CD14-positive monocyte (primary cell): ENCODE measurements at regions not wholly inside any gene's neighbourhood (a gene's known extent, or its start where the extent isn't known, plus 50 kb on each side); places are given as distances from the start of the nearest gene placed in this dataset.

Experiments
- DNase-seq, 3 donors: peaks; one replicate each; pipeline ENCODE4 v3.0.0-alpha.2; 2011 to 2022
- H2AFZ ChIP-seq: 2 replicates; pipeline ENCODE4 v1.6.0; 2012; ENCODE audit warnings: mild to moderate bottlenecking, low read depth, low read length, inconsistent platforms; ENCODE audit not compliant: insufficient read depth, poor library complexity, severe bottlenecking
- H3K27ac ChIP-seq, 2 donors: 1 replicate in 1 of 2; 2 replicates in 1 of 2; pipeline ENCODE4 v1.5.1; 2012 to 2013; ENCODE audit warnings: low read length in 2 of 2, control low read depth in 1 of 2, inconsistent platforms in 1 of 2, low read depth in 1 of 2, mild to moderate bottlenecking in 1 of 2
- H3K27me3 ChIP-seq, 2 donors: one replicate each; pipeline versions ENCODE4 v1.6.0 to v1.6.1; 2011 to 2013; ENCODE audit warnings: low read length in 2 of 2; ENCODE audit not compliant: control insufficient read depth in 2 of 2, insufficient read depth in 2 of 2
- H3K36me3 ChIP-seq, 2 donors: replicated peaks in 1 of 2; 1 replicate in 1 of 2; 2 replicates in 1 of 2; pipeline versions ENCODE4 v1.5.1 to v1.6.1; 2012 to 2013; ENCODE audit warnings: low read length in 2 of 2, control low read depth in 1 of 2, inconsistent platforms in 1 of 2, mild to moderate bottlenecking in 1 of 2; ENCODE audit not compliant: insufficient read depth in 2 of 2, control insufficient read depth in 1 of 2
- H3K4me1 ChIP-seq, 2 donors: 1 replicate in 1 of 2; 2 replicates in 1 of 2; pipeline versions ENCODE4 v1.5.1 to v1.6.1; 2012 to 2013; ENCODE audit warnings: low read length in 2 of 2, control low read depth in 1 of 2, inconsistent platforms in 1 of 2, mild to moderate bottlenecking in 1 of 2, moderate library complexity in 1 of 2; ENCODE audit not compliant: insufficient read depth in 2 of 2, control insufficient read depth in 1 of 2
- H3K4me2 ChIP-seq: replicated peaks from 2 replicates; pipeline ENCODE3; 2012; ENCODE audit warnings: low read length, moderate library complexity, mild to moderate bottlenecking; ENCODE audit not compliant: poor library complexity, severe bottlenecking; ENCODE audit errors: extremely low read depth
- H3K4me3 ChIP-seq, 3 experiments: fragments of 200-600 bp in 1 of 3; sonication (generic) in 1 of 3; replicated peaks in 1 of 3; 1 replicate in 2 of 3; 2 replicates in 1 of 3; pipeline ENCODE4 v1.5.1; 2011 to 2013; ENCODE audit warnings: low read length in 3 of 3, mild to moderate bottlenecking in 3 of 3, control low read depth in 2 of 3, low read depth in 2 of 3, inconsistent platforms in 1 of 3, moderate library complexity in 1 of 3
- H3K79me2 ChIP-seq: 2 replicates; pipeline ENCODE4 v1.6.0; 2012; ENCODE audit warnings: mild to moderate bottlenecking, control low read depth, inconsistent platforms, low read length, moderate library complexity; ENCODE audit not compliant: insufficient read depth
- H3K9ac ChIP-seq: 2 replicates; pipeline ENCODE4 v1.6.0; 2017; ENCODE audit warnings: low read length, mild to moderate bottlenecking; ENCODE audit not compliant: insufficient read depth, poor library complexity, severe bottlenecking
- H3K9me3 ChIP-seq, 2 donors: replicated peaks in 1 of 2; 1 replicate in 1 of 2; 2 replicates in 1 of 2; pipeline versions ENCODE4 v1.5.1 to v1.6.1; 2012 to 2013; ENCODE audit warnings: low read length in 2 of 2, control low read depth in 1 of 2; ENCODE audit not compliant: control insufficient read depth in 1 of 2, insufficient read depth in 1 of 2
- H4K20me1 ChIP-seq: 2 replicates; pipeline ENCODE4 v1.6.0; 2012; ENCODE audit warnings: mild to moderate bottlenecking, low read length, control low read depth, moderate library complexity; ENCODE audit not compliant: insufficient read depth
- H3K27ac Mint-ChIP-seq, 7 donors: one replicate each; pipeline ENCODE4 v1.8.0; 2020; ENCODE audit warnings: mild to moderate bottlenecking in 7 of 7, mixed read lengths in 7 of 7, moderate library complexity in 6 of 7, inconsistent platforms in 2 of 7
- H3K27me3 Mint-ChIP-seq, 3 donors: one replicate each; pipeline ENCODE4 v1.8.0; 2021 to 2022; ENCODE audit warnings: low read depth in 3 of 3, mild to moderate bottlenecking in 3 of 3, mixed read lengths in 3 of 3, moderate library complexity in 3 of 3, inconsistent platforms in 1 of 3
- H3K36me3 Mint-ChIP-seq, 2 donors: one replicate each; pipeline ENCODE4 v1.8.0; 2020; ENCODE audit warnings: mixed read lengths in 2 of 2, inconsistent platforms in 1 of 2, mild to moderate bottlenecking in 1 of 2
- H3K4me1 Mint-ChIP-seq: one replicate; pipeline ENCODE4 v1.8.0; 2020; ENCODE audit warnings: mild to moderate bottlenecking, mixed read lengths
- H3K4me3 Mint-ChIP-seq, 2 donors: one replicate each; pipeline ENCODE4 v1.8.0; 2020; ENCODE audit warnings: mild to moderate bottlenecking in 2 of 2, mixed read lengths in 2 of 2, moderate library complexity in 1 of 2
- H3K9me3 Mint-ChIP-seq, 7 donors: one replicate each; pipeline ENCODE4 v1.8.0; 2020 to 2022; ENCODE audit warnings: mixed read lengths in 7 of 7, mild to moderate bottlenecking in 6 of 7, moderate library complexity in 6 of 7, inconsistent platforms in 2 of 7
- WGBS: methylation state at CpG from one replicate; pipeline ENCODE4 v1.1.5; 2013; ENCODE audit warnings: missing lambda C conversion rate; ENCODE audit not compliant: insufficient coverage; 5-methylcytosine and 5-hydroxymethylcytosine counted together
- intact Hi-C, 2 donors: fragments of 100-400 bp; cut with micrococcal nuclease; formaldehyde crosslinking; loops; one replicate each; pipeline versions ENCODE4 v1.15.0 to v1.15.1; 2023
- TF ChIP-seq, protein P1 (sequence below): fragments of 200-600 bp; IDR thresholded peaks from one replicate; pipeline ENCODE4 v1.8.0; 2022; ENCODE audit warnings: antibody characterized with exemption, mild to moderate bottlenecking

DNA sequence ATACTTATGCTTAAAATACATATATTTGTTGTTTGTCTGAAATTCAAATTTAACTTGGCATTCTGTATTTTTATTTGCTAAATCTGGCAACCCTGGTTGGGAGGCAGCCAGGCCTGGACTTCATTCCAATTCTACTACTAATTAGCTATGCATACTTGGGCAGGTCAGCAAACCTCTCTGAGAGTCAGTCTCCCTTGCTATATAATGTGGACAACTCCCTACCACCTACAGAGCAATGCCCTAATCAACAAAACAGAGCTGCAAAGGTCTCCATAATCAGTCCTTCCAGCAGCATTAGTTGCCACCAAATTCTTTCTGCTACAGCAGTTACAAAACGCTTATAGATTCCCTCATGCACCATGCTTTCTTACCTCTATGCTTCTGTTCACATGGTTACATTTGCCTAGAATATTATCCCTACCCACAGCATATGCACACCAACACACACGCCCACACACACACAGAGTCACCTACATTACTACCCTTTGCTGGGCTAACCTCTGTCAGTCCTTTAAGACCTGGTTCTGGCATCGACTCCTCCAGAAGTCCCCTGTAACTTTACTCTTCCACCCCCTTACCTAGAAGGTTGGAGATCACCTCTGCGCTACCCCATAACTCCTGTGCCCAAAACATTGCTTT, 188.7 kb downstream of the FGFR2 start:
- Histone ChIP-seq H3K4me3 (no peak overlapping the region), H3K27me3 (no peaks in the 10 kb centered on the region), H3K27ac (no peak overlapping the region), H2AFZ (no peak overlapping the region), H3K79me2 (no peaks in the 10 kb centered on the region), H3K36me3 (no peaks in the 10 kb centered on the region), H3K4me2 (no peak overlapping the region), H3K9me3 (no peaks in the 10 kb centered on the region), H4K20me1 (no peaks in the 10 kb centered on the region), H3K9ac (no peak overlapping the region), H3K4me1 (no peaks in the 10 kb centered on the region)
- Mint-ChIP-seq H3K27ac (no peak overlapping the region), H3K9me3 (peaks cover 0 to 10% (median 2%) of the 10 kb centered on the region in 7 donors), H3K36me3 (no peaks in the 10 kb centered on the region), H3K4me3 (no peak overlapping the region), H3K4me1 (no peaks in the 10 kb centered on the region), H3K27me3 (peaks cover 0 to 3% (median 0%) of the 10 kb centered on the region in 3 donors)
- intact Hi-C loops: no loop called here
- TF ChIP-seq, protein P1, sequence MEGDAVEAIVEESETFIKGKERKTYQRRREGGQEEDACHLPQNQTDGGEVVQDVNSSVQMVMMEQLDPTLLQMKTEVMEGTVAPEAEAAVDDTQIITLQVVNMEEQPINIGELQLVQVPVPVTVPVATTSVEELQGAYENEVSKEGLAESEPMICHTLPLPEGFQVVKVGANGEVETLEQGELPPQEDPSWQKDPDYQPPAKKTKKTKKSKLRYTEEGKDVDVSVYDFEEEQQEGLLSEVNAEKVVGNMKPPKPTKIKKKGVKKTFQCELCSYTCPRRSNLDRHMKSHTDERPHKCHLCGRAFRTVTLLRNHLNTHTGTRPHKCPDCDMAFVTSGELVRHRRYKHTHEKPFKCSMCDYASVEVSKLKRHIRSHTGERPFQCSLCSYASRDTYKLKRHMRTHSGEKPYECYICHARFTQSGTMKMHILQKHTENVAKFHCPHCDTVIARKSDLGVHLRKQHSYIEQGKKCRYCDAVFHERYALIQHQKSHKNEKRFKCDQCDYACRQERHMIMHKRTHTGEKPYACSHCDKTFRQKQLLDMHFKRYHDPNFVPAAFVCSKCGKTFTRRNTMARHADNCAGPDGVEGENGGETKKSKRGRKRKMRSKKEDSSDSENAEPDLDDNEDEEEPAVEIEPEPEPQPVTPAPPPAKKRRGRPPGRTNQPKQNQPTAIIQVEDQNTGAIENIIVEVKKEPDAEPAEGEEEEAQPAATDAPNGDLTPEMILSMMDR: no peak
- no peak for DNase-seq
- 84% methylated on average over 2 of the region's 4 CpGs for WGBS

DNA sequence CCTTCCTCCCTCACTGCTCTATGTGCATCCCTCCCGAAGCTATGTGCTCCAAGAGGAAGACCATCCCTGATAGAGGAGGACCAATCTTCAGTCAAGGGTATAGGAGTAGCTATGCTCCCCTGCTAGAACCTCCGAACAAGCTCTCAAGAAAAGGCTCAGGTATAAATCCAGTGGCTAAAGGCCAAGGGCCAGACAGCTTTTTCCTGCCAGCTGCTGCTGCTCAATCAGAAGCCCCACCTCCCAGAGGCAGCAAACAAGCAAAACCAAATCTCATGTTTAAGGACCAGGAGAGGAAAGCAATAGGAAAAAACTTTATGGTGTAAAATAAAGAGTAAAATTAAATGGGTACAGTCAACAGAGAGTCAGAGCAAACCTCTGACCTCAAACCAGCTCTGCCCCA, 187.2 kb downstream of the FGFR2 start:
- no peaks in the 10 kb centered on the region for H4K20me1 ChIP-seq
- Mint-ChIP-seq H3K36me3 (no peaks in the 10 kb centered on the region), H3K27me3 (peaks cover 0 to 3% (median 0%) of the 10 kb centered on the region in 3 donors), H3K4me1 (no peaks in the 10 kb centered on the region), H3K4me3 (no peak overlapping the region), H3K9me3 (peaks cover 0 to 11% (median 3%) of the 10 kb centered on the region in 7 donors), H3K27ac (no peak overlapping the region)
- H3K4me3 ChIP-seq: no peak overlapping the region
- no peaks in the 10 kb centered on the region for H3K4me1 ChIP-seq
- intact Hi-C loops: no loop called here
- H3K9me3 ChIP-seq: no peaks in the 10 kb centered on the region
- no peak overlapping the region for H3K27ac ChIP-seq
- H3K36me3 ChIP-seq: no peaks in the 10 kb centered on the region
- no peak for DNase-seq
- WGBS: 75% methylated on average over 1 of the region's 2 CpGs
- no peak overlapping the region for H3K9ac ChIP-seq
- no peaks in the 10 kb centered on the region for H3K27me3 ChIP-seq
- no peak overlapping the region for H3K4me2 ChIP-seq
- H2AFZ ChIP-seq: no peak overlapping the region
- H3K79me2 ChIP-seq: no peaks in the 10 kb centered on the region
- TF ChIP-seq, protein P1: no peak
